ENCODE measurements at regions not wholly inside any gene's neighbourhood (a gene's known extent, or its start where the extent isn't known, plus 50 kb on each side); places are given as distances from the start of the nearest gene placed in this dataset.

DNA sequence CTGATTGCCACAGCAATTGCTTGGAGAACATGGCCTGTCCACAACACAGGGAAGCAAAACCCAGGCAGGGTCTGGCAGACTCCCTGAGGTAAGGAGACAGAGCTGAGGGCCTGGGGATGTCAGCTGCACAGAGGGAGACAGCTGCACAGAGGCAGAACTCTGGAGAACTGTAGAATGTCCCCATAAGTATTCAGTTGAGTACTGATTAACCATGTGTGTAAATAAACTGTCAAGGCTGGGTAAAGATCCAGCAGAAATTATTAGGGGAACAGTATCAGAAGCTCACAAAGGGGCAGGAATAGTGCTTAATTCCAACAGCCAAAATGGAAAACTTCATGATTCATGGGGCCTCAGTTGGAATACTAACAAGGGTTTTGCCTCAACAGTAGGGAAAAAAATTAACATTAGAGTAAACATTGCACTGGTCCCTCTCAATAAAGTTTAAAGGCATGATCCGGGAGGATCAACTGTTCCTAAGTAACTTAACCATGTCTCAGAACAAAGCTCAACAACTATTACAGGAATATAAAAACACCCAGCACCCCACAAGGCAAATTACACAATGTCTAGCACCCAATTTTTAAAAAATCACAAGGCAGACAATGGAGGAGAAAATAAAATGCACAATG is 201.3 kb upstream of the RASSF8 start:
- no peak for DNase-seq

DNA sequence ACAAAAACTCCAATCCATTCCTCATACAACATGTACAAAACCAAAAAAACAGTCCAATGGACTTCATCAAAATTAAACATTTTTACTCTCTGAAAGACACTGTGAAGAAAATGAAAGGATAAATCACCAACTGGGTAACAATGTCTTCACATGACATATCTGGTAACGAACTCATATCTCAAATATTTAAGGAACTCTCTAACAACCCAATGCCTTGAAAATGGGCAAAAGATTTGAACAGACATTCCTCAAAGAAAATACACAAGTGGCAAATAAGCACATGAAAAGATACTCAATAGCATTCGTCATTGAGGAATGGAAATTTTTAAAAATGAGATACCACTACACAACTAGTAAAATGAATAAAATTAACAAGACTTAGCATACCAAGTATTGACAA is 198.7 kb upstream of the RASSF8 start:
- DNase-seq, result no peak

DNA sequence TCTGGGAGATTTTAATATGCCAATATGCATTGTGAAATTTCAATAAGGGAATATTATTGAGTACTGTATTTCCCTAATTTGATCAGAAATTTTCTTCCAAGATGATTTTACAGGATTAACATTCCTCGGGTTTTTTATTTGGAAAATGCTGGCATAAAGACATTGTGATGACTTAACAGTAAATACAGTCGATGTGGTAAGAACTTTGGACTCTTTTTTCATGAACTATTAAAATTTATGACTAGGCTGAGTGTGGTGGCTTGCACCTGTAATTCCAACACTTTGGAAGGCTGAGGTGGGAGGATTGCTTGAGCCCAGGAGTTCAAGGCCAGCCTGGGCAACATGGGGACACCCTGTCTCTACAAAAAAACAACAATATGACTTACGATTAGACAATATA is 197.1 kb upstream of the RASSF8 start:
- DNase-seq, result no peak

DNA sequence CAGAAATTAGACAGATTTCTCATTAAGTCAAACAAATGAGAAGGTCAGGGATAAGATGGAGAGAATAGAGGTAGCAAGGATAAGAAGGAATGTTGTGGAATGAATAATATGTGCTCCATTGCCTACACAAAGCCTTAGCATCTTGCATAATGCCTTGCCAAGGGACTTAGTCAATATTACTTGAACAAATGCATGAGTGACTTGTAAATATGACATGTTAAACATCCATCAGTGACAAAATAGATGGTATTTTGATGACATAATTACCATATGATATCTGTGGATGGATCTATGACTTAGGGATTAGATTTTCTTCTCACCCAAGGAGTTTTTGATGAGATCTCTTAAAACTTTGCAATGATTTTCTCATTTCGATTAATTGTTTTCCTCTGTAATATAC is 194.1 kb upstream of the RASSF8 start:
- DNase-seq, result no peak

DNA sequence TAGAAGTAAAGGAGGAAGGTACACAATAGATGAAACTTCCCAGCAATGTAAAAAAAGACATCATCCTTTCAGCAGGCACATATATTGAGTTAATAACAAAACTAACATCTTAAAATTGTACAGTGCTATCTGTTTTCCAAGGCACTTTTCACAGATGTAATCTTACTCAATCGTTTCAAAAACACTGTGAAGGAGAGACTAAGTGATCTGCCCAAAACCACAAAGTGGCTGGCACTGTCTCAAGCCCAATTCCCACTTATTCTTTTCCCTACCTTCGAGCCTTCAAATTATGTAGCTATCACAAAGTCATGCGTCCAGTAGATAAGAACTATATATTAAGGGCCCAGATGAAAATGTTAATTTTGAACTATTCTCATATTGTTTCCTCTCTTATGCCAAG is 193.6 kb upstream of the RASSF8 start:
- DNase-seq, result no peak

DNA sequence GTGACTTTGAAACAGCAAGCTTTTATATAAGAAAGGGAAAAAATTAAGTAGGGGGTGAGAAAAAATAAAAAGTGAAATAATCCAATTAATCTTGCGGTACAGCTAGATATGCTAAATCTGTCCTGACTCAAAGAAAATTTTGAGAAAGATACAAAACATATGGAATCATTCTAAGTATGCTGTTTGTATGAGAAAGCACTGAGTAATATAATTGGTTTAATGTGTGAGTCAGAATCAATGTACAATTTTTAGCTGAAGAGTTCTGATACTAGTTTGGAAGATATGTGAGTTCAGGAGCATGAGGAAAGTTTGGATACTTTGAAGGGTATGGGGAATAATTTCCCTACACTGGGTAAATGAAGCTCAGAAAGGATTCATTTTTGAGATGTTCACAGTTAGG is 190.9 kb upstream of the RASSF8 start:
- DNase-seq, result no peak

DNA sequence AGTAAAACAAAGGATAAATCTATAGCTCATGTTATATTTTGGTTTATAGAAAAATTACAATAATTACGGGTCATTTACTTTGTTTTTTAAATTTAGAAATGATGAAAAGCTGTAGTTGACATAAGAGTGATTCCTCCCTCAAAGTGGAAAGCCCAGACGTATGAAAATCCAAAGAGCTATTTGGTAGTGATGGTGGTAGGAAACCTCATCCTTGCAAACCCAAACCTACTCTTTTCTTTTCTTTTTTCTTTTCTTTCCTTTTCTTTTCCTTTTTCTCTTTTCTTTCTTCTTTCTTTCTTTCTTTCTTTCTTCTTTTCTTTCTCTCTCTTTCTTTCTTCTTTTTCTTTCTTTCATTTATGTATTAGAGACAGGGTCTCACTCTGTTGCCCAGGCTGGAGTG is 190.3 kb upstream of the RASSF8 start:
- no peak for DNase-seq

DNA sequence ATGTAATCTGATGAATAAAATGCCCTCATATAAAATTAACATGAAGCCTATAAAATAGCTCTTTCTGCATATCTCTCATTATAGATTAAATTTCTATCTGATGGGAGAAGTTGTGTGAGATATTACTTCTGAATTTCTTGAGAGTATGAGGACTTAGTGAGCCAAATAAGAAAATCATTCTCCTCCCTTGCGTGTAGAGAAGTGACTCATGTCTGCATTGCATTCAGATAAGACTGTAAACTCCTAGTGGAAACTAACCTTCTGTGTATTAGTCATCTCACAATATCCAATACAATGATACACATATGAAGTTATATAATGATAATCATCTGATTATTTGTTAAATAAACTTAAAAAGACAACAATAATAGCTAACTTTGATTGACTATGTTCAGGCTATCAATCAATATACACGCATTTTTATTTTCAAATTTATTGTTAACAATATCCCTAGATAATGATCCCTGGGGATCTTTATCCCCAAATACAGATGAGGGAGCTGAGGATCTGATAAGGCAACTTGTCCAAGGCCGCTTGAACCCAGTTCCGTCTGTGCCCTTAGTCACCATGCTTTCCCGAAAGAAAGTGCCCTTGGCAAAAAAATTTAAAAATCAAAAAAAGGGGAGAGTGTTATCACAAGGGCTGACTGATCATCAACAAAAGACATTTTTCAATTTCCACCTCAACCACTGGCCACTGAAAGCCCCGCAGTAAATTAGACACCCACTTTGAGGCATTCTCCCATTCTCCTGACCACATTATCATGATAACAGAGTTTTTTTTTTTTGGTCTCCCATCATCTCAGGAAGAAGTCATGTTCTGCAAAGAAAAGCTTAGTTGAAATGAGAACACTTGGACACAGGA is 189.2 kb upstream of the RASSF8 start:
- no peak for DNase-seq

DNA sequence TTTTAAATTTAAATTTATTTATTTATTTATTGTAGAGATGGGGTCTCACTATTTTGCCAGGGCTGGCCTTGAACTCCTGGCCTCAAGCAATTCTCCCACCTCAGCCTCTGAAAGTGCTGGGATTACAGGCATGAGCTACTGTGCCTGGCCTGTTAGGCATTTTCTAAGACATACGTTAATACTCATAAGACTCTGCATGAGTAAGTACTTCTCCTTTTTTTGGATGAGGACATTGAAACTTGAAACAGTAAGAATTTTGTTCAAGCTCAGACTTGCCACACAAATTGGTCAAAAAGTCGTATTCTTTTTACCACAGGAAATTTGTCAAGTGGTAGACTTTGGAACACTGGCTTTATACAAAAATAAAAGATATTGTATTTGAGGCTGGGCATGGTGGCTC is 187.4 kb upstream of the RASSF8 start:
- DNase-seq, result no peak

DNA sequence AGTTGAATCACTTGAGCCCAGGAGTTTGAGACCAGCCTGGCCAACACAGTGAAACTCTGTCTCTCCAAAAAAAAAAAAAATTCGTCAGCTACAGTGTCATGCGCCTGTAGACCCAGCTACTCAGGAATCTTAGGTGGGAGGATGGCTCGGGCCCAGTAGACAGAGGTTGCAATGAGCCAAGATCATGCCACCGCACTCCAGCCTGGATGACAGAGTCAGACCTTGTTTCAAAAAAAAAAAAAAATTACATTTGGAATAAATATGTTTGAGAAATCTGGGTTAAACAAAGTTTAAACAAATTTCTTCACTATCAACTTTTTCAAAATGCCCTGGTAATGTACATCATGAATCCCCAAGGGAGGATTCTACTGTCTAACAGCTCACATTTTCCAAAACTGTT is 187.0 kb upstream of the RASSF8 start:
- DNase-seq, result no peak

DNA sequence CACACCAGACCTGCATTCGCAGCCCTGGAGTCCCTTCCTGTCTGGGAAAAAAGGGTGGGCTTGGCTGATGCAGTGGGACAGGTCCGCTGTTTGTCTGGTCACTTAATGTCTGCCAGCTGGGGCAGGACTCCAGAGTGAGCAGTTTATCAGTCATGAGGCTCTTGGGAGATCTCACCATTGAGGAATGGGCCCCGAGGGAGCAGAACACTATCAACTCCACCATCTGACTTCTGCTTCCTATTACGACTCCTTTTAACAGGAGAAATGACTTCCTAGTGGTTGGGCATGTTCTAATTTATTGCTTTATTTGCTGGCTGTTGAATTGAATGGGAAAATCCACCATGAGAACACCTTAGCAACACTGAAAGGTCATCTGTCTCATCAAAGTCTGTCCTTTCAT is 182.5 kb upstream of the RASSF8 start:
- DNase-seq, result no peak

DNA sequence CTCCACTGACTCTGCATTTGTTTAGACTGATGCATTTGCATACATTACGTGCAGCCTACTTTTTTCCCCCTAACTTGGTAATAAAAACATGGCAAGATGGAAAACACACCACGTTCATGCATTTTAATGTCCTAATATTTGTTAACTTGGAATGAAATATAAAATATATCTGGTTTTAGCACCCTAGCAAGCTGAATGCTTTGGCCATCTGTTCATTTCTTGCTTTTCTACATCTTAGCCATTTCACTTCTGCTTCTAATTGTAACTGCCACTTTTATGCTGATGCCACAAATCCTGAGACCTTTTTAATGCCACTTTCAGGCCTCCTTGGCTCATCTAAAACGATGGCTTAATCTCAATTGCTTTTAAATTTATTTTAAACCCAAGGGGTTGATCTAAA is 177.7 kb upstream of the RASSF8 start:
- no peak for DNase-seq

DNA sequence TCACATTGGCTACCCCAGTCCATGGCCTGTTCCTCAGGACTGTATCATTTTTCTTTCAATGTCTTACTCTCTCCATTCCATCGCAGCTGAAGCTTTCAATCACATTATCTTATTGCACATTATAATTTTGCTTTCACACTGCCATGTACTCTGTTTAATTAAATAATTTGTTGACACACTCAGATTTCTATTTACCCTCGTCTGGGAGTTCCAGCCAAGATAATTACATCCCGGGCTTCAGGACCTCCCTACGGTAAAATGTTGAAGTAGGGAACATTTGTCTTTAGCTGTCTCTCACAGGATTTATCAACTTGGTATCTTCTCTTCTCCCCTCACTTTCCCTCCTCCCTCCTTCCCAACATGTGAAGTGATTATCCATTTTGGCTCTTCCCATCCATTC is 177.2 kb upstream of the RASSF8 start:
- no peak for DNase-seq

DNA sequence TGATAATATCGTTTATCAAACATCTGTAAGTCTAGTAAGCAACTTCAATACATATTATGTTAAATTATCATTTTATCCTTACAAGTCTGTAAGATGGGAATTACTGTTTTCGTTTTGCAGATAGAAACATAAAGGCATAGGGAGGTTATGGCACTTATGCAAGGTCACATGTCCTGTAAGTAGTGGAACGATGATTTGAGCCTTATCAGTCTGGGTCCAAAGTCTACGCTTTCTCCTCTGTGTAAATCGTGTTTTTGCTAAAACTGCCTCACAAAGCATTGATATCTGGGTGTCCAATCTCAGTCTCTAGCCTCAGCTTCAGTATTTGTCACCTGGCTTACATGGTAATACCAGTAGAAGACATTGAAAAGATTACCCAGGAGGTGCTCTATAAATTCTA is 174.9 kb upstream of the RASSF8 start:
- DNase-seq, result no peak

DNA sequence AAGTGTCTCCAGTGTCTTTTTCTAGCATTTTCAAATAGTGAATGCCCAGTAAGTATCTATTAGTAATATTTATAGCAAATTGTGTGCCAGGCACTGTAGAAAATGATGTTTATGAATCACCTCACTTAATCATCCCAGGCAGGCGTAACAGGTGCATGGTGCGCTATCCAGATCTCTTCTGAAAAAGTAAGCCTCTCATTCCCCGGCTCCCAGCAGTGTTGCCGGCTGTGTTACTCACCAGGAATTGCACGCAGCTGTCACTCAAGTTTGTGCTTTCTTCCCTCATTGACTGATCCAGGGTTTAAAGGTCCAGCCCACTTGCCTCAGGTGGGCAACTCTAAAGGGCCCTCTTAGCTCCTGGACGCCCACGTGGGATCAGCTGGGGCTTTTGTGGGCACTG is 173.8 kb upstream of the RASSF8 start:
- no peak for DNase-seq

DNA sequence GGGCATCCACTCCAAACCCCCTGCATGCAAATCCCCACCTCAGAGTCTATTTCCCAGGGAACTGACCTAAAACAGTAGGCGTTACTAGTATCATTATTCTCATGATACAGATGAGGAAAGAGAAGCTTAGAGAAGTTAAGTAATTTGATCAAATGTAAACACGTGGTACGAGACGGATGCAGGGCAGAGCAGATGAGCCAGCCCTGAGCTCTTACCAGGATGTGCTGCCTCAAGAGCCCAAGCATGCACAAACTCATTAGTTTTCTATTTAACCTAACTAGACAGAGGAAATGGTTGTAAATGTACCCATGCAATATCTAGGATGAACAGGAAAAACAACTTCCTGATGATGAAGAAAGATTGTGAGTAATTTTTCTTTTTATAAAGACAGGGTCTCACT is 173.3 kb upstream of the RASSF8 start:
- DNase-seq, result no peak

DNA sequence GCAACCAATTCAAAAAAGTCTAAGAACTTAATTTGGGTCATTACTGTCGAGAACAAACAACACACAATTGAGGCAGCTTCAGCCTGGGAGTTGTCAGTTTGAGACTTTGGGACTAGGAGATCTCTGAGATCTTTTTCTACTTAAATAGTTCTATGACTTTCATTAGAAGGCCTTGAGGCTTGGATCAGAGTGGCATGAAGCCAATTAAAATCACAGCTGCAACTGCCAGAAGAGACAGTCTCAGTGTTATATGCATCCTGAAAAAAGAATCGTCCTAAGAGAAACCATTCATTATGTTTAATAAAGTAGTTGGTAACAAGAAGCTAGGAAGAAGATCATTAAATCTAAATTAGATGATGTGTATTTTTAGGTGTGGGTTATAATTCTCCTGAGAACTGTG is 170.8 kb upstream of the RASSF8 start:
- DNase-seq, result no peak

DNA sequence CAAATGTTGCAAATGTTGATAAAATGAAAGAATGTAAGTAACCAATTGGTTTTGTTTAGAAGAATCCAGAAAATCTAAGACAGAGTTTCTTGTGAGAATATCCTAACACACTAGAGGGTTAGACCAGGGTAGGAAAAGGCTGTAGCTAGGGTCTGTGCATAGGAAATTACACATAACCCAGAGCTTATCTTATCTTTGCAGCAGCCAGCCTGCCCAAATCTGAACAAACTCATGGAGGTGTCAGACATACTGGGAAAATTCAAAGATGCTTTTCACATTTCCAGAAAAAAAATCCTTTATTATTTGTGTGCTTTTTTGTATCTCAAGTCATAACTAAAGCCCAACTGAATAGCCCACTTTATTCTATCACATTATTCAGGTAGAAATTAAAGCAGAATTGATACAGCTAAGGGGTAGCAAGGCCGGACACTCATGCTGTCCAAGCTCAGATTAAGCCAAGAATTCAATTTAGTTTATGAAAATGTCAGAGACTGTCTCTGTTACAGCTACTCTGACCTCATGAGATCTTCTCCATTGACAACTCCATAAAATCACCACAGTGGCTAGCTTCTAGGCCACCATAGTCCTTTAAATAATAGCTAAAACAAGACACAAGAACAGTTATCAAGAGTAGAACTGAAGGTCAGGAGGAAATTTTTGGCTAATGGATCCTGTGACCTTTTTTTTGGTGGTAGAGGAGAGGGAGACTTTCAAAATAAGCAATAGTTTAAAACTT is 169.6 kb upstream of the RASSF8 start:
- DNase-seq, result no peak

DNA sequence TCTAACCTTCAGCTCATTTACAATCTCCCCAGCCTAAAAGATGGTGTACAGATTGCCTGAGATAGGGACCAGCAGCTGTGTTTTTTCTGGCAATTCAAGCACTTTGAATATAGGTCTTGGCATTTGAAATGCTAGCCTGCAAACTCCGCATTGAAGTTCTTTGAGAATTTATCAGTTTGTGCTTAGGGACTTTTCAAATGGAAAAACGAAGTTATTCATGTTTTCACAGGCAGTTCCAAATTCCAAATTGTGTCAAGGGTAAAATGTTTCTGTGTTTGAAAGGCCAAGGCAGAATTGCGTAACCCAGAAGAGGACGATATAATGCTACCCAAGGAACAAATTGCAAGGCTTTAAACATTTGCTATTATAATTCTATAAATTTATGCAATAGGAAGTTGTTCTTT is 168.9 kb upstream of the RASSF8 start:
- DNase-seq, result no peak

DNA sequence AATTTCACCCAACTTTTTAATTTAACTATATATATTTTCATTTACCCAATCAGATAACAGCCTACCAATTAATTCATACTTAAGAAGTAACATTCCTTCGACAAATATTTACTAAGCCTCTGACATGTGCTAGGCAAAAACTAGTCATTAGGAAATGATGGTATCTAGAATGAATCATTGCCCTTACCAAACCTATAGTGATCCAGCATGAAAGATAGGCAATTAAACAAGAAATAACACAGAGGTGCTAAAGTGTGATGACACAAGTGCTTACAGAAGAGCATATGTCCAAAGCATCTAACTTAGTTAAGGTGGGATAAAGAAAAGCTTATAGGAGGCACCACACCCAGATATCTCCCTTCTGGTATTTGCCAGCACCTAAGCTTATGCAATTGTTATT is 166.5 kb upstream of the RASSF8 start:
- no peak for DNase-seq

DNA sequence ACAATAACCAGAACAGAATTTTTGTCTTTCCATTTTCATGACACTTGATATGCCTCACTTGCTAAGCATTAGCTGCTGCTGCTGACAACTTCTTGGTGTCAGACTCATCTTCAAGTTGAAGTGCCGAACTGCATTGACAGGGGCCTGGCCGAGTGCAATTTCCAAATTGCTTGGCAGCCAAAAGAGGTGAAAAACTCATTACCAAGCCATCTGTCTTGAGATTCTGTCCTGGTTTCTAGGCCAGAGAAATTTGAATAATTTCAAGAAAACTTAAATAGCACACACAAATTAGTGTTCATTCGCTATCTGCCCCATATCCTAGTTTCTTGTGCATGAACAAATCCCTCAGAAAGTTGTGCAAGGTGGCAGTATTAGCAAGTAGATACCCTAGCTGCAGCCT is 165.3 kb upstream of the RASSF8 start:
- no peak for DNase-seq

DNA sequence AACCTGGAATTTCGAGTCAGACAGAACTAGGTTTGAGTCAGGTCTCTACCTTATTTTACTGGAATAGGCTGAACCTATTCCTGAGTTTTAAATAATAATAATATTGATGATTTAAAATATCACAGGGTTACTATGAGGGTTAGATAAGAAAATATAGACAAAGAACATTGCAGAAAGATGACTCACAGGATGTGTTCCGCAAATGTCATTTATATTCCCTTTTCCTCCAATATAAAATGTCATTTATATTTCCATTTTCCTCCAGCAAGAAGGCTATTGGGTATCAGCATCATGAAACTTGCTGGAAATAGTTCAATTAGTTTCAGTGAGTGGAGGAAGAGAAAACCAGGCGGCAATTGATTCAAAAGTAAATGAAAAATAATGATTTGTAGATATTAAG is 163.9 kb upstream of the RASSF8 start:
- DNase-seq, result no peak

DNA sequence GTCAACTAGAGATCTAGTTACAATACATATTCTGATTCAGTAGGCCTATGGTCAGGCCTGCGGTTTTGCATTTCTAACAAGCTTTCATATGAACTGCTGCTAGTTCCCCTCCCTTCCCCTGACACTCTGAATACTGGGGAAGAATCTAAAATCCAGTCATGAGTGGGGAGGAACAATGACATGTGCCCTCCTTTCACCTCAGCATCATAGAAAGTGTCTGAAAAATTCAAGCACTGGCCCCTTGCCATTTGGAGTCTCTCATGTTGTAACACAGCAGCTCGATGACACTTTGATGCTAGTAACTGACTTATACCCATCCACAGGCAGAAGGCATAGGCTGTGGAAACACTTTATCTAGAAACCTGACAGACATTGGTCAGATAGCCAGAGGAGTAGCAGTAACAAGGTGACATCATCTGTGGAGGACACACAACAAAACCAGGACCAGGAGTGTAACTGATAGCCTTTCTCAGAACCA is 161.9 kb upstream of the RASSF8 start:
- DNase-seq, result no peak

DNA sequence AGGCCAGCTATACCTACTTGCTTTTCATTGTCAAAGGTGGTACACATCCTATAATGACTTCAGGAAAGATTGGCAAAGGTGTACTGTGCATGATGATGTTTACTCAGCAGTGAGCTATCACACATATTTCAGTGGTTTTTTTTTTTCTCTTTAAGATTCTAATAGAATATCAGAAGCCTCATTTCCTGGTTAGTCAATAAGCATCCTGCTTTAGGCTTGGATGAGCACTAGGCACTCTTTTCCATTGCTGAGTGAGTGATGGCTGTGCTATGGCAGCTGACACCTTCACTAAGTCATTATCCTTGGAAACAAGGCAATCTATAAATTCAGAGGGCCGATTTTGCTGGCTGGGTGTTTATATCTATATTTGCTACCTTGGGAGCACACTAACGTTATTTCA is 161.1 kb upstream of the RASSF8 start:
- no peak for DNase-seq

Data from NCI-H2029 treated with DMSO at 0.1 percent for 48 hours (cell line).